ENCODE measurements at regions not wholly inside any gene's neighbourhood (a gene's known extent, or its start where the extent isn't known, plus 50 kb on each side); places are given as distances from the start of the nearest gene placed in this dataset.

DNA sequence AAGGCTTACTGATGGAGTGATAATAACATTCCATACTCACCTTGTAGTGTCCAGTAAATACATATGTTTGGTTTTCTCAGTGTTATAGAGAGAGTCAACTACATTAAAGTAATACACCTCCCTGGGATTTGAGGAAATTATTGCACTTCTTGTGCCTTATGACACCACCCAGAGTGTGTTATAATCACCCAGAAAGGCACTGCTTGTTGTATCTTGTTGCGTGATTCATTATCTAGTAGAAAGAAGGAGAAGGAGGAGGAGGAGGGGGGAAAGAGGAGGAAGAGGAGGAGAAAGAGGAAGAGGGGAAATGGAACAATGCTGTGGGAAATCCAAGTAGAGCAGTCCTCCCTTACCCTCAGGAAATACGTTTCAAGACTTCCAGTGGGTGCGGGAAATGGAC is 661.8 kb upstream of the WWC1 start:
- DNase-seq, result no peak

- DNase-seq, result no peak
These were observed 660.3 kb upstream of the WWC1 start for GRCh38 chr5:167631191-167631590.

- no peak for DNase-seq
These were observed 658.3 kb upstream of the WWC1 start for GRCh38 chr5:167633114-167633513.

DNA sequence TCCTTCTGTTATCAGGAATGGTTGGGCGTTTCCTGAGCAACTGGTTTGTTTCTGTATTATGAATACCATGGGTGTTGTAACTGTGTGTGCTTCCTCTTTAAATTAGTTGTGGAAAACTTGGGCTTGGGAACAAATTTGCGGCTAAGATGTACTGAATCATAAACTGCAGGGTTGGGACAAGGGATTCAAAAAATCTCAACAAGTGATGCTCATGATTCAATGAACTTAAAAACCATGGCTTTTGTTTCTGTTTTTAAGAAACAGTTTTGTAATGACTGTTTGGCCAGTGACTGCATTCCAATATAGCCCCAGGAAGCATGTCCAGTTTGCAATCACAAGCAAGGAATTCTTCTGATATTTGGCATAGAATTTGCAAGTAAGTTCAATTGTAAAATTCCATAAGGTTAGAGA is 657.5 kb upstream of the WWC1 start:
- DNase-seq, result no peak

- DNase-seq, result no peak
These were observed 657.0 kb upstream of the WWC1 start for GRCh38 chr5:167634432-167634831.

- DNase-seq, result no peak
These were observed 652.6 kb upstream of the WWC1 start for GRCh38 chr5:167638816-167639215.

GRCh38 chr5:167639273-167639672 is 652.2 kb upstream of the WWC1 start:
- DNase-seq, result no peak

DNA sequence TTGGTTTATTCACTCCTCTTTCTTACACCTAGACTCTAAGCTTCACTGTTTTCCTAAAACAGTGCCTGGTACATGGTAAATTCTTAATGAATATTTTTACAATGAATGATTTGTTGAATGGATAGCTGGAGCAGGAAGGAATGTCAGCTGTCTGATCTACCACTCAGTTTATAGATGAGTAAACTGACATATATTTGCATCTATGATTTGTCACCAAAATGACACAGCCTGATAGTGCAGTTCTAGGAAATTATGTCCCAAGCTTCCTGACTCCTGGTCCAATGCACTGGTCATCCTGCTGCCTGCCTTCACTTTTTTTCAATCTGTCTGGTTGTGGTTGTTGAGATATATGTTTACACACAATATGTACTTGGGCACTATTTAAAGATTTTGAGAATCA is 651.7 kb upstream of the WWC1 start:
- DNase-seq, result no peak

- no peak for DNase-seq
These were observed 649.3 kb upstream of the WWC1 start for GRCh38 chr5:167642181-167642580.

DNA sequence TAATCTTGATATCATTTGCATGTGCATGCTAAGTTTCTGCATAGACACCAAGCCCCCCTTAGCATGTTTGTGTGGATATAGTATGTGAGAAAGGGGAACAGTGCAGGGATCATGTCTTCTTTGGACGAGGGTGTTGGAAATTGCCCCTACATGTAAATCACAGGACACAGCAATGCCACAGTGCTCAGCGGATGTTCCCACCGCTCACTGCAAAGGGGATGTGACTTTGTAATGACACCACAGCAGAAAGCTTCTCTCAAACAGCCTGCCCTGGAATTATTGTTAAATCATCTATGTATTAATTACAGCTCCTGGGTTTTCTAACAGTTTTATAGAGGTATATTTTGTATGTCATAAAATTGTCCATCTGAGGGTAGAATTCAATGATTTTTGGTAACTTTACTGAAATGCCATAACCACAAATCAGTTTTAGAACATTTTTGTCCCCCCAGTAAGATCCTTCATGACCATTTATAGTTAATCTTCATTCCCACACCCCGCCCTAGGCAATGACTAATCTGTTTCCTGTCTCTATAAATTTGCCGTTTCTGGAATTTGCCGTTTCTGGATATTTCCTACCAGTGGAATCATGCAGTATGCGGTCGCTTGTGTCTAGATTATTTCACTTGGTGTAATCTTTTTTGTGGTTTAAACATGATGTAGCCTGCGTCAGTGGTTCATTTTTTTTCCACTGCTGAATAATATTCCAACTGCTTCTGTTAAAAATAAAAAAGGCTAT is 648.5 kb upstream of the WWC1 start:
- no peak for DNase-seq

- no peak for DNase-seq
These were observed 647.7 kb upstream of the WWC1 start for GRCh38 chr5:167643631-167644280.

GRCh38 chr5:167644619-167645018 is 646.8 kb upstream of the WWC1 start:
- no peak for DNase-seq

DNA sequence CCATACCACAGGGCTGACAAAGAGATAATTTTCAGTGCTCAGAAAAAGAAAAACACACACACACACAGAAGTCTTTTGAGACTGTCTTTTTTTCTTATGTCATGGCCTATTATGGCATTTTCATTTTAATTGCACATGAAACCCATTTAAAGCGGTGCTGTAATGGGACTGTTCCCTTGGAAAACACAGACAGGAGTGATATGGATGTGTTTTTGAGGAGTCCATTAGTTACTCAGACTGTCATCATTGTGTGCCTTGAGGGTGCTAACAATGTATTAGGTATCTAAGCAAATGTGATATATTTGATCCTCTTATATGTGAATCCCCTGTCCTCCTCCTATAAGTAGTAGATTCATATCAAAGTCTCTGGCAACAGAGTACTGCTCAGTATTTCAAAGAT is 642.0 kb upstream of the WWC1 start:
- DNase-seq, result no peak

GRCh38 chr5:167652690-167653089 is 638.8 kb upstream of the WWC1 start:
- no peak for DNase-seq

GRCh38 chr5:167653645-167654106 is 637.8 kb upstream of the WWC1 start:
- DNase-seq, result no peak

- no peak for DNase-seq
These were observed 634.4 kb upstream of the WWC1 start for GRCh38 chr5:167657016-167657415.

- no peak for DNase-seq
These were observed 632.6 kb upstream of the WWC1 start for GRCh38 chr5:167658889-167659288.

DNA sequence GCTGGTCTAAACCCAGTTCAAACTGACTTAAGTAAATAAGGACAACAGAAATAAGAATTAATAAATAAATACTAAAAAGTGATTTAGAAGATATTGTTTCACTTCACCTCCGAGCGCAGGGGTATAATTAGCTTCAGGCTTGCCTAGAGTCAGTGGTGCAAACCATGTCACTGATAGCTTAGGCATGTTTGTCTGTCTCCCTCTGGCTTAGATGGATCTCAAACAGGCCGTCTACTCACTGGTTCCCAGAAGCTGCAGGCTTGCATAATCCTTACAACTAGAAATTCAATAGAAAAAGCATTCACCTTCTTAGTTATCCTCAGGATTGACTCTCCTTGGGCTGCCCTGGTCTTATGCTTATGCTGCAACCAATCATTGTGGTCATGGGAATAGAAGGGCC is 629.8 kb upstream of the WWC1 start:
- no peak for DNase-seq

GRCh38 chr5:167664222-167664804 is 627.1 kb upstream of the WWC1 start:
- DNase-seq, result no peak

DNA sequence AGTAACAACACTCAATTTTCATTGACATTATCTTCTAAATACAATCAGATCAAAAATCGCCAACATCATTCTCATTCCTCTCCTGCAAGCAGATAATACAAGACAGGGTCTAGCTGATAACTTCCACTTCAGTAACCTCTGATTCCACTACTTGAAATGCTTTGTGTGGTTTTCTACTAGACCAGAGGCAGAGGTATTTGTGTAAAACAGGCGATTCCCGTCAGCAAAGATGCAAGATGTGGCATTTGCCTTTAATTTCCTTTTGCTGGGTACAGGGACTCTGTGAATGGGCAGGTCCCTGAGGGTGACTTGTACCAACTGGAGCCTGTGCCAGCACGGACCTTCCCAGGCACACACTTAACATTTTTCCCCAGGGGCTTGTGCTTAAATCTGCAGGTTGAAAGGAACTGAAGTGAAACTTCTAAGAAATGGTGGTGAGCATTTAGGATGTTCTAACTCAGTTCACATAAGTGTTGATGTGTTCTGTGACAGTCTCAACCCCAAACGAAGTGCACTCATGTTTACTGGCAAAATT is 625.5 kb upstream of the WWC1 start:
- DNase-seq, result no peak

- DNase-seq, result no peak
These were observed 620.3 kb upstream of the WWC1 start for GRCh38 chr5:167671176-167671575.

DNA sequence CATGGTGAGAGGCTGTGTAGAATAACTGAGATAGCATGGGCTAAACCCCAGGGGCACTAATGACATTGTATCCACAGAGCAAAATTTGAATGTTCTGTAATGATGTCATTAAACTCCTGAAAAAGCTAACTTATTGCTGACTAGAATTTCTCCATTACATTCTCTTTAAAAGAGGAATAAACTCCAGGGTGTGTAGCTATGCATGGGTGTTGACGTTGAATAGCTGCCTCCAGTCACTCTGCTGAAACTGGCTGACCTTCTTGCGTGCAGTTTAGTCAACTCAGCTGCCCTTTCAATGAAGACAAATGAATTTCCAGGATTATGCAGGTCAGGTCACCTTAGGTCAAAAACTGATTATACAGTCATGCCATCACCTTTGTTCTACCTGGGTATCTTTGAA is 617.5 kb upstream of the WWC1 start:
- DNase-seq, result no peak

DNA sequence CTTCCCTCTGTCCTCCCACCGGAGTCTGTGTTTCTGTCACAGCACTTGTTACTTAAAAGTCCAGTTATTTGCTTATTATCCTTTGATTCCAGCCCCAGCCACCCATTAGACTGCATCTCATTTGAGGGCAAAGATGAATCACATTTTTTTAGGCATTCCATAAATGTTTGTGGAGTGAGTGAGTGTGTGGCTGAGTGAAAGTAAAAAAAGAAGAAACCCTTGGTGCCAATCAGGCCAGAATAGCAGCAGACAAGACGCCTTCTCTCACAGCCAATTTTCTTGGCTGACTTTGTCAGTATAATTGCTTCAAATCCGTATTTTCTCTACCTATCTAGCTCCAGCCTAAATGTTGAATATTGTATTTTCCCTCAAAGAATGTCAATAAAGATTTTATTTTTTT is 613.0 kb upstream of the WWC1 start:
- DNase-seq, result no peak

DNA sequence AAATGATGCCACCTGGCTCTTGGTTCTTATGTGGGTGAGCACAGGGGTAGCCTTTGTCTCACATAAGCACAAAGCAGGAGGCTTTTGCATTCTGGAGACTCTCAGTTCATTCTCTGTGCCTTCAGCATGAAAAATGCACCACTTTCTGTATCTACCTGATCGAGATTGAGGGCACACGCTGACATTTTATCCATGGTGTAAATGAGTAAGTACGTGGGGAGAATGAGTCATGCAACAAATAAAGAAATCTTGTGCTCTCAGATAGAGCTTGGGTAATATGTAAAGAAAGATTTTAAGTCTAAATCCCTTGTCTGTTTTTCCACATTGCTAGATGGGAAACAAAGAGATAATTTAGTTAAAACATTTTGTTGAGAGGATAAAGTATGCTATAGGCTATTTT is 607.2 kb upstream of the WWC1 start:
- no peak for DNase-seq
